Activated CD8-positive, alpha-beta memory T cell treated with anti-CD3 and anti-CD28 coated beads for 36 hours (primary cell): ENCODE measurements at regions not wholly inside any gene's neighbourhood (a gene's known extent, or its start where the extent isn't known, plus 50 kb on each side); places are given as distances from the start of the nearest gene placed in this dataset.
"Not testable (repeated sequence)": the region's sequence is repeated elsewhere in the genome, so short reads cannot be mapped to it uniquely, and the experiment has no call there.

ENCODE experiments used
- CTCF ChIA-PET: fragments of 350-600 bp; sonication (Branson Sonifier 250); formaldehyde crosslinking; loops from one replicate; lab custom pipeline; 2021; ENCODE audit warnings: antibody characterized with exemption; lab: Charles Lee
- POLR2A ChIA-PET: fragments of 350-600 bp; sonication (Branson Sonifier 250); formaldehyde crosslinking; loops from one replicate; lab custom pipeline; 2021; ENCODE audit warnings: antibody characterized with exemption; lab: Charles Lee

DNA sequence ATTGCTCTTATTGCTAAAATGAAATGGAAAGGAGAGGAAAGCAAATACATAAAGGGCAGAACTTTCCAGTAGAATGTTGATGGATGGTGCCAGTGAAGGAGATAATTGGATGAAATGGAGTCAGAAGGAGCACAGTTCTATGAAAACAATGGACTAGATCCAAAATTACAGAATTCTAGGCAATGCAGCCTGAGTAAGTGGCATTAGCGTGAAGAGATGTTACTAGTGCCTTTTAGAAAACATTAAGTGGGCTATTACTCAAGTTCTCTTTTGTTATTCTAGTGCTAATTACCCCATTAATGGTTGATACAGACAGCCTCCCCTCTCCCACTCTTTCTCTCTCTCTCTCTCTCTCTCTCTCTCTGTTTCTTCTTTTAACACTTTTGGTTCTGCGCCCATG is 209.5 kb upstream of the RGS17 start:
- POLR2A ChIA-PET, result no interaction called here
- CTCF ChIA-PET, result no interaction called here

DNA sequence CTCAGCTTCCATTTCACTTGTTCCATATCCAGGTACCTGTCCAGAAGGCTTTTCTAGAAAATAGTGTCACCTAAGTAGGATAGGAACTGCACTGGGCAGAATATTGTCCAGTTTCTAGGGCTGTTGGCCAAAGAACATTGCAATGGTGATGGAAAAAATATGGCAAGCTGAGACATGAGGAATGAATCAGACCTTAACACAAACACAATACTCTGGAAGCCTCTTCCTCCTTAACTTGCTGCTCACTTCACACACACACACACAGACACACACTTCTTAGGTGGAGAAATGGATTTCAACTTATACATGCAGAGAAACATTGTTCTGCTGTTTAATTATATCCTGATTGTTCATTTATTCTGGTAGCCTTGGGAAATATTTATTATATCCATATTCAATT is 203.0 kb upstream of the RGS17 start:
- POLR2A ChIA-PET, result no interaction called here

DNA sequence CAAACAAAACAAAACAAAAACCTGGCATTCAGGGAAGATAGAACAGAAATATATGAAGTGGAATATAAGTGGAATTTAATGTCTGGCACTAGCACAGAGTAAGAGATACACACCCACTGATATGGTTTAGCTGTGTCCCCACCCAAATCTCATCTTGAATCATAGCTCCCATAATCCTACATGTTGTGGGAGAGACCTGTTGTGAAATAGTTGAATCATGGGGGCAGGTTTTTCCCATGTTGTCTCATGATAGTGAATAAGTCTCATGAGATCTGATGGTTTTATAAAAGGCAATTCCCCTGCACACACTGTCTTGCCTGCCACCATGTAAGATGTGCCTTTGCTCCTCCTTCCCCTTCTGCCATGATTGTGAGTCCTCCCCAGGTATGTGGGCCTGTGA is 200.1 kb upstream of the RGS17 start:
- CTCF ChIA-PET, POLR2A ChIA-PET: not testable (repeated sequence)

More for the DNA sequence above, 203.0 kb upstream of the RGS17 start:
- CTCF ChIA-PET, result no interaction called here

DNA sequence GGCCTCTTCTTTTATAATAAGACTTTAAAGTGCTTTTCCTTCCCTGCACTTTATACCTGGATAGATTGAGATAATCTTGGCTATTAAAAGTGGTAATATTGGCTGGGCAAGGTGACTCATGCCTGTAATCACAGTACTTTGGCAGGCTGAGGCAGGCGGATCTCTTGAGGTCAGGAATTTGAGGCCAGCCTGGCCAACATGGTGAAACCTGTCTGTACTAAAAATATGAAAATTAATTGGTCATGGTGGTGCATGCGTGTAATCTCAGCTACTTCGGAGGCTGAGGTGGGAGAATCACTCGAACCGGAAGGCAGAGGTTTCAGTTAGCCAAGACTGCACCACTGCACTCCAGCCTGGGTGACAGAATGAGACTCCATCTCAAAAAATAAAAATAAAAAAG is 197.1 kb upstream of the RGS17 start:
- POLR2A ChIA-PET, result no interaction called here
- CTCF ChIA-PET, result no interaction called here

DNA sequence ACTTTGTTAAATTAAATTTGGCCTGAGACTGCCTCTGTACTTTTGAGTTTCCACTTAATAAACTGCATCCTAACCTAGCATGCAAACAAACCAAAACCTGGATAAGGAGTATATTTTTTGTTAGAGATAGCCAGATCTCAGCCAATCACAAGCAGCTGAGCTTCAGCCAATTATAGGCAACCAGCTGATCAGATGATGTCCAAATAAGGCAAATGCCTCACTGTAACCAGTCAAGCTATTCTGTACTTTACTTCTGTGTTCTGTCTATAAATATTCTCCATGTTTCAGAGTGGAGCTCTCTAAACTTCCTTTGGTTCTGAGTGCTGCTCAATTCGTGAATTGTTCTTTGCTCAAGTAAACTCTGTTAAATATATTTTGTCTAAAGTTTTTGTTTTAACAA is 194.6 kb upstream of the RGS17 start:
- CTCF ChIA-PET, result no interaction called here
- POLR2A ChIA-PET, result no interaction called here

DNA sequence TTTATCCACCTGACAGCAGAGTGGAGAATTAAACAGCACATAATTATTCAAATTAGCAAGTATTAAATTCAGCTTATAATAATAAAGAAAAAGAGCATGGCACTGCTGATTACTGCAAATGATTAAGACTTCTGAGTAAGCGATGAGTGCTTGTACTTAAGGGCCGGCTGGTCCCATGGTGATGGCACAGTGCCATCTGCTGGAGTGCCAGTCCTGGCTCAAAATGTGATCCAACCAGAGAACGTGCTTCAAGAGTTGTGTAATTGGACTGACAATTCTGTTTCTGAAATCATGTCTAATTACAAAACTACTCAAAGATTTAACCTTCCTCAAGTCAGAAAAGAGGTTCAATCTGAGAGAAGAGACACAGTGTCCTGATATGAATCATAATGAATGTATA is 181.6 kb upstream of the RGS17 start:
- CTCF ChIA-PET, result no interaction called here
- POLR2A ChIA-PET, result no interaction called here

DNA sequence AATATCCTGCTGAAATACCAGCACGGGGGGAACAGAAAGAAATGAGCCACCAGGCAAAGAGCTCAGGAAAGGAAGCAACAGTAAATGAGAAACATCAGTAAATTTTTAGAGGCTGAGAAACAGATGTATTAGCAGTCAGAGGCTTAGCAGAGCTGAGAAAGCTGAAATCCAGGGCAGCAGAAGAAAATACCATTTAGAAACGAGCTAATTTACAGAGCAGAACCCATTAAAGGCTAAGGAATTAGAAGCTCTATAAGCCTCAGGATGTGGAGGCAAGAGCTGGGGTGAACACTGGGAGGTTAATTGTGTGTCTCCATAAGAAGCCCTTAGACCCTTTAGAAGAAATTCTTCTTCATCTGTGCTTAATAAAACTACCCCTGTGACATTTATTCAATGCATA is 178.6 kb upstream of the RGS17 start:
- POLR2A ChIA-PET, result no interaction called here
- CTCF ChIA-PET, result no interaction called here

DNA sequence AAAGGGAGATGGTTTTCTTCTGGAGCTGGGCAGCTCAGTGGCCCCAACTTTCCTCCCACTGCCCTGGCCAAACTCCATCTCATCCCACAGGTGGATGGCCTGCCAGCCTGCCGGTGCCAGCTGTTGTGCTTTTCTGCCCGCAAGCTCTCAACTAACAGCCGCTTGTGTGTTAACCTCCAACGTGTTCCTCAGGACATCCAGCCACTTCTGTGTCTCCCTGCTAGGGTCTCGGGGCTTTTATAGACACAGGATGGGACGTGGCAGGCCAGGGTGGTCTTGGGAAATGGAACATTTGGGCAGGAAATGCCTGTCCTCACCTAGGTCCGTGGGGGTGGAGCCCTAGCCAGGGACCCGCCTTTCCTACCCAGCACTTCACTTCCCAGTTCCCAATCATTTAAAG is 171.1 kb upstream of the RGS17 start:
- ChIA-PET POLR2A (no interaction called here), CTCF (interaction anchor here (0.6 kb wide), 1 partner anchor 987 kb away, joined by 3 read pairs; no protein-coding TSS in a partner anchor)

DNA sequence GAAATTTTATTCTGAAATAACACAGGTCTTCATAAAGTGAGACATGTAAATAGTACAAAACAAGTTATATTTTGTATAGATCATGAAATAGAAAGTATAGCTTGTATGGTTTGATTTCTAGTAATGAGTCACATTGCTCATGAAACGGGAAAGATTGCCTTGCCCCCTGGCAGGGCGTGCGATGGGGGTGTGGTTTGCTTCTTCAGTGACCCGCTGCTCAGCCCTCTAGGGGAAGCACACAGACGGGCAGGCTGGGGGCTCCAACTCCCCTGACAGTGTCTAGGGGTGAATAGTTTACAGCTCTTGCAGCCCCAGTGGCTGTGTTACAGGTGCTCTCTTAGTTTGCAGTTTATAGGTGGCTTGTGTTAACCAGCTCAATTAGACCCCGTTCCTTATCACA is 170.5 kb upstream of the RGS17 start:
- POLR2A ChIA-PET, result no interaction called here
- CTCF ChIA-PET, result interaction anchor here (0.6 kb wide), 1 partner anchor 988 kb away, joined by 3 read pairs; no protein-coding TSS in a partner anchor

DNA sequence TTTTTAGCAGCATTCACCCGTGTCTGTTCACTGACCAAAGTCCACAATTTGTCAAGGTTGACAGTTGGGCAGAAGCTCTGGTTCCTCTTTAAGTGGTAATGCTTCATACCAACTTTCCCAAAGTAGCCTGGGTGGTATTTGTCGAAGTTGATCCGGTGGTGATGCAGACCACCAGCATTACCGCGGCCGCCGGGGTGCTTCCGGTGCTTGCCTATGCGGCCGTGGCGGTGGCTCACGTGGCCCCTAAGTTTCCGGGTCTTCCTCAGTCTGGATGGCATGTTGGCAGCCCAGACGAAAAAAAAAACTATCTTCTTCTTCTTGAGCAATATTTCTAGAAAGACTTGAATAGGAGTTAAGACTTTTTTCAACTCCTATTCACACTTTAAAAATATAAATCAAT is 151.4 kb upstream of the RGS17 start:
- CTCF ChIA-PET, POLR2A ChIA-PET: not testable (repeated sequence)

DNA sequence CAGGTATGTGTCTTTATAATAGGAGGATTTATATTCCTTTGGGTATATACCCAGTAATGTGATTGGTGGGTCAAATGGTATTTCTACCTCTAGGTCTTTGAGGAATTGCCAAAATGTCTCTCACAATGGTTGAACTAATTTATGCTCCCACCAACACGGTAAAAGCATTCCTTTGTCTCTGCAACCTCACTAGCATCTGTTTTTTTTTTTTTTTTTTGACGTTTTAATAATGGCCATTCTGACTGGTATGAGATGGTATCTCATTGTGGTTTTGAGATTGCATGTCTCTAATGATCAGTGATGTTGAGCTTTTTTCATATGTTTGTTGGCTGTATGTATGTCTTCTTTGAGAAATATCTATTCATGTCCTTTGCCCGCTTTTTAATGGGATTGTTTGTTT is 144.9 kb upstream of the RGS17 start:
- POLR2A ChIA-PET, result no interaction called here
- CTCF ChIA-PET, result no interaction called here

DNA sequence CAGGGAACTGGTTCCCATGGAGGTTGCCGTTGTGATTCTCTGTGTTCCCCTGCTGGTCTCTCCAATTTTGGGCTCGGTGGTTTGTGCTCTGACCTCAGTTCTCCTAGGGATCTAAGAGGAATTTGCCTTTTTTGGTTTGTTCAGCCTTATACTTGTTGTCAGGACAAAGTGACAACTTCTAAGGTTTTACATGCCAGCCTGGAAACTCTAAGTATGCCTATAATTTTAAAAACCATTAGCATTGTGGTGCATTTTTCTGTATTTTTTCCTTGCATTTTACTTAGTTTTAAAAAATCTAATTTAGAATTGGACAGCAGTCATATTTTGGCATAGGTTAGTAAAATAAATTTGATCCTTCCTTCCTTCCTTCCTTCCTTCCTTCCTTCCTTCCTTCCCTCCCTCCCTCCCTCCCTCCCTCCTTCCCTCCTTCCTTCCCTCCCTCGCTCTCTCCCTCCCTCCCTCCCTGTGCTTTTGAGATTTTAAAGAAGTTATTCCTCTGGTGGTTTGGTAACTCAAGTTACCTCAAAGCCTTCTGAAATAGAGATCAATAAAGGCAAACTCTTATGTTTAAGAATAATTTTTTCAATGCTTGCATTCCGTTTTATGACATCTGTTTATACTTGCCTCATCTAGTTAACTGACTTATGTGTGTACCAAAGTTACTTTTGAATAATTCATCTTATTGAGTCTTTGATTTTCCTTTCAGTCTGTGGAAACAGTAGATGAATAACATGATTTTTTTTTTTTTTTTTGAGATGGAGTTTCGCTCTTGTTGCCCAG is 141.3 kb upstream of the RGS17 start:
- ChIA-PET POLR2A (no interaction called here), CTCF (no interaction called here)

DNA sequence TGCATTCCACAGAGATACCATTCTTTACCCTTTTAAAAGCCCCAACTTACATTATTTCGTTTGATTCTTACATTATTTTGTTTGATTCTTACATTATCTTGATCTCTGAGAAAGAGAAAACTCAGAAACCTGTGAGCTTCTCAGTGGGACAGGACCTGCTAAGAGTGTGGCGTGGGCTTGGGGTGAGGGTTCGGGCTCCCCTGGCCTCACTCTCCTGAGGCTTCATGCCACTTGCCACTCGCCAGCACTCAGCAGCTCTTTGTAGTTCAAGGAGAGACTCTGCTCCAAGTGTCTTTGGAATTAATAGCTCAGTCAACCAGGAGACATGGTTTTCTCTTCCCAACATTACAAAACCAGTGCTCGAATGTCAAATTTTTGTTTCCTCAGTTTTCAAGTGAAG is 132.4 kb upstream of the RGS17 start:
- POLR2A ChIA-PET, result no interaction called here
- CTCF ChIA-PET, result no interaction called here

DNA sequence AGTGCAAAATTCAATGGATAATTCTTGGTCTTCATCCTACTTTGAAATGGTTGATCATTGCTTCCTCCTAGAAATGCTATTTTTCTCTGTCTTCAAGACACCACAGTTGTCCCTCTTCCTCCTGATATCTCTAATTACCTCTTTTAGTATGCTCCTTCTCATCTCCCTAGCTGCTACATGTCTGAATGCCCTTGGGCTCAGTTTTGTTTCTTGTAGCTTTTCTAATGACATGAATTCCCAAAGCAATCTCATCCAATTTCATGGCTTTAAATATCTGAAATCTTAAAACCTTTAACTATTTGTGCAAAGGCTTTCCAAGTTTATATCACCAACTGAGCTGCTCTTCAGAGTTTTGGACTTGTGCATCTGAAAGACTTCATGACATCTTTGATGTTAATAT is 120.2 kb upstream of the RGS17 start:
- ChIA-PET POLR2A (no interaction called here), CTCF (no interaction called here)

DNA sequence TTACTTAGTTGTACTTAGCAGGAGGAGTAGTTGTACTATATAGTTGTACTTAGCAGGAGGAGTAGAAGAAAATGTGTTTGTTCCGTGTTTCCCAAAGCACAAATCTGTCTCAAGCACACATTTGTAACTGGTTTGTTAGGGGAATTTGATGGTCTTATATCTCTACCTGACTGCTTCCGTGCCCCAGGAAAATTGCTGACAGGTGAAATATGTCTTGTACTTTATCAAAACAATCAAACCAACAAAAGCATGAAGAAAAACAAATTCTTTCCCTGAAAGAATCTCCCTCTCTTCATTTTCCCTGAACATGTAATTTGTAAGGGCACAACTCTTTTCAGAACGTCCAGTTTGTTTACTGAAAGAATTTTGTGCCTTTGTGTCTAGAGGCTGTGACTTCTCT is 106.6 kb upstream of the RGS17 start:
- CTCF ChIA-PET, result no interaction called here
- POLR2A ChIA-PET, result no interaction called here

DNA sequence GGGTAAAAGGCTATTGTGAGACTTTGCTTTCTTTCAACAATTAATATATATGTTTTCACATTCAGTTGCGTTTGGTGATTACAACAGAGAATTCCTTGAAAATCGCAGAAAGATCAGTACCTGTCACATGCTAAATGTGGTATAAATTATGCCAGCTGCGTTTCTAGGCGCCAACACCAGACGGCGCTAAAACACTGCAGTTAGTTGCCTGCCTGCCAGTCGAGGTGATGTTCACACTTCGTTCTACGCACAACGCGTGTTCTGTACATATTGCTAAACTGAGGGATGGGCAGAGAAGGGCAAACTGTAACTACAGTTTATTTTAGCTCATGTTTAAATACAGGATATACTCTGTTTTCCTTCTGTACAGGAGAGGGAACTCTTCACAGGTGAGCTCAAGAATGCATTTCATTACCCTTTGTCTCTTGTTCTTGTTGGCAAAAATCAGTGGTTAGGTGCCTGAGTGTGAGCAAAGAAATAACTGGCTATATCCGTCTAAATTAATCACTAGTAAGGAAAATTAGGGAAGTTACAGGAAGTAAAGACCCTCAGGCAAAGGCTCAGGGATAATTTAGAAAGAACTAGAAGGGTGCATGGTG is 100.1 kb upstream of the RGS17 start:
- POLR2A ChIA-PET, result no interaction called here

DNA sequence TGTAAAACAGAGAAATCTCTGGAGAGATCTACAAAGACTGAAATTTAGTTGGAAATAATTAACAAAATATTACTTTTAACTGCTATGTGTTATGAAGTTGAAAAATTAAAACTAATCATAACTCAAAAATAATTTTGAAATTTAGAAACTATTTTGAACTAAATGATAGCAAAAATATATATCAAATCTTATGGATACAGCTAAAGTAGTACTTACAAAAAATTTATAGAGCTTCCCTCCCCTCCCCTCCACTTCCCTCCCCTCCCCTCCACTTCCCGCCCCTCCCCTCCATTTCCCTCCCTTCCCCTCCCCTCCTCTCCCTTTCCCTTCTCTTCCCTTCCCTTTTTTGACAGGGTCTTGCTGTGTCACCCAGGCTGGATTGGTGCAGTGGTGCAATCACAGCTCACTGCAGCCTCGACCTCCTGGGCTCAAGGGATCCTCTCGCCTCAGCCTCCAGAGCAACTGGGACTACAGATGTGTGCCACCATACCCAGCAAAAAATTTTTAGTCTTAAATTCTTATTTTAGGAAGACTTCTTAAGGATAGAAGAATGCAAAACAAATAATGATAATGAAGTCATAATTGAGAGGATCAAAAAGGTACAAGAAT is 87.2 kb upstream of the RGS17 start:
- ChIA-PET POLR2A (no interaction called here), CTCF (no interaction called here)

More for the DNA sequence above, 100.1 kb upstream of the RGS17 start:
- CTCF ChIA-PET, result no interaction called here

DNA sequence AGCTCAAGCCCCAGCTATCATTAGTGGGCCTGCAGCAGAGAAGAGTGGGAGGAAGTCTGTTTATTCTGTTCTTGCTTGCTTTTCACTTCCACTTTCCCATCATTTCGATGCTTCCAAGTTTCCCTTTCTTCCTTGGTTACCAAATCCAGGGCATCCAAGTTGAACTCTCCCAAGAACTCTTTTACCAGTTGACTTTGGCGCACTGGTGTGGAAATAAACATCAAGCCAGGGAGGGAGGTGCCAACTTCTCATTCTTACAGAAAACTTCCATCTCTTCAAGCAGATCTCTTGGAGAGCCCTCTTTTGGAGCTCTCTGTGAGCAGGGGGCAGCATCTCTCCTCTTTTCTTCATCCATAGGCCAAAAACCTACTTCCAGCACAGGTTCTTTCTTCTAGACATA is 85.7 kb upstream of the RGS17 start:
- ChIA-PET CTCF (no interaction called here), POLR2A (no interaction called here)

DNA sequence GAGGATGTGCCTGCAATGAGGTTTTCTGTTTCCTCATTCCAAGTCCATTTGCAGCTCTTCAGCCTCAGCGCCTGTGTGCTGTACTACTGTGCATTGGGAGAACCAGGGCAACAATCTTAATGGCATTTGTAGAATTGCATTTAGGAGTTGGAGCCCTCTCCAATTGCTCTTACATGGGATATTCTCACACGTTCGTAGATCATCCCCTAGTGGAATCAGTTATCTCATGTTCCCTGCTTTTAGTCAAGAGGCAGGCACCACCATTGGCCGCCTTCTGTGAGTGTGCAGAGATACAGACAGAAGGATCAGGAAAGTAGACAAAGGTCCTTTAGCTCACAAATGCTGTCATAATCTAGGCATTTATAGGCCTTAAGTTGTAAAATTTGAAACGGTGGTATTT is 84.2 kb upstream of the RGS17 start:
- ChIA-PET CTCF (interaction anchor here (0.6 kb wide), 1 partner anchor 262 kb away, joined by 3 read pairs; no protein-coding TSS in a partner anchor), POLR2A (no interaction called here)

DNA sequence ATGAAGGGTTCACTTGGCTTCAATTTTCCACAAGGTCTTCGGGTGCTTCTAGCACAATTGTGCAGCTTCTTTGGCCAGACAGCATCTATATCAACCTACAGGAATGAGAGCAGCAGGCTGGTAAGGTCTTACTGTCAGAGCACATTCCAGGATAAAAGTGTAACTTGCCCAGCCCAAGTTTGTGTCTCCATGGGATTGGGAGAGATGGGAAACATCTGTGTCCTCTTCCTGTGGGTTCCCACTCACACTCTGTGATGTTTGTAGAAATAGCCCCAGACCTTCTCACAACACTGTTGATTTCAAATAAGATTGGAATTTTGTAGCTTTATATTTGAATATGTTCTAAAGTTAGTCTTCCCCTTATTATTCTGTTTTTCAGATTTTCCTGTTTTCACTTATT is 83.4 kb upstream of the RGS17 start:
- ChIA-PET CTCF (no interaction called here), POLR2A (no interaction called here)

DNA sequence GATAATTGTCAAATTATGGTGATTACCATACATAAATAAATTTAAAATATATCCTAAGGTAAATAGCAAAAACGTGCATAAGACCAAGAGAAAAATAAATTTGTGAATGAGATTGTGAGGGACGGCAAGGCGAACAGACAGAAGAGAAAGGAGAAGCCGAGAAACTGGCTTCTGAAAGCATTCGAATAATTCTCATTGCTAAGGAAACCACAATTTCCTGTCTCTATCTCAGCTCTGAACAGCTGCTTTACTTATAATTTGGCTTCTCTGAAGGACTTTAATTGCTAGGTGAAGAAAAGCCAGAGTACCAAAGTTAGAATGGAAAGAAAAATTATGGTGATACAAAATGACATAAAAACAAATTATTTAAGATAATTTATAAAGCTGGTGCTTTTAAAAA is 79.0 kb upstream of the RGS17 start:
- ChIA-PET POLR2A (interaction anchor here (0.6 kb wide), 1 partner anchor 288 kb away, joined by 3 read pairs; no protein-coding TSS in a partner anchor), CTCF (no interaction called here)
